ENCODE measurements at regions not wholly inside any gene's neighbourhood (a gene's known extent, or its start where the extent isn't known, plus 50 kb on each side); places are given as distances from the start of the nearest gene placed in this dataset.

DNA sequence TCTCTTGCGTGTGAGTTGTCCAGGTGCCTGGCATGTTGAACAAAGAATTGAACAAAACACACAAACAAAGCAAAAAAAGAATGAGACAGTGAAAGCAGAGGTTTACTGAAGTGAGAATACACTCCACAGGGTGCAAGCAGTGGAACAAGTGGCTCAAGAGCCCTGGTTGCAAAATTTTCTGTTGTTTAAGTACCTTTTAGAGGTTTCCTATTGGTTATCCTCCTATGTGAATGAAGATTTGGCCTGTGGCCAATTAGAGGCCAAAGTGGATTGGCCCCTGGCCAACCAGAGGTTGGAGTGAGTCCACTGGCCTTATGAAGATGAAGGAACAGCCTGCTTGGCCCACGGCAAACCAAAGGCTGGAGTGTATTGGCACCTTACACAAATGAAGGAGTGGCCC is 1188.5 kb upstream of the NRXN1 start (continued):
- TF ChIP-seq, protein P1, sequence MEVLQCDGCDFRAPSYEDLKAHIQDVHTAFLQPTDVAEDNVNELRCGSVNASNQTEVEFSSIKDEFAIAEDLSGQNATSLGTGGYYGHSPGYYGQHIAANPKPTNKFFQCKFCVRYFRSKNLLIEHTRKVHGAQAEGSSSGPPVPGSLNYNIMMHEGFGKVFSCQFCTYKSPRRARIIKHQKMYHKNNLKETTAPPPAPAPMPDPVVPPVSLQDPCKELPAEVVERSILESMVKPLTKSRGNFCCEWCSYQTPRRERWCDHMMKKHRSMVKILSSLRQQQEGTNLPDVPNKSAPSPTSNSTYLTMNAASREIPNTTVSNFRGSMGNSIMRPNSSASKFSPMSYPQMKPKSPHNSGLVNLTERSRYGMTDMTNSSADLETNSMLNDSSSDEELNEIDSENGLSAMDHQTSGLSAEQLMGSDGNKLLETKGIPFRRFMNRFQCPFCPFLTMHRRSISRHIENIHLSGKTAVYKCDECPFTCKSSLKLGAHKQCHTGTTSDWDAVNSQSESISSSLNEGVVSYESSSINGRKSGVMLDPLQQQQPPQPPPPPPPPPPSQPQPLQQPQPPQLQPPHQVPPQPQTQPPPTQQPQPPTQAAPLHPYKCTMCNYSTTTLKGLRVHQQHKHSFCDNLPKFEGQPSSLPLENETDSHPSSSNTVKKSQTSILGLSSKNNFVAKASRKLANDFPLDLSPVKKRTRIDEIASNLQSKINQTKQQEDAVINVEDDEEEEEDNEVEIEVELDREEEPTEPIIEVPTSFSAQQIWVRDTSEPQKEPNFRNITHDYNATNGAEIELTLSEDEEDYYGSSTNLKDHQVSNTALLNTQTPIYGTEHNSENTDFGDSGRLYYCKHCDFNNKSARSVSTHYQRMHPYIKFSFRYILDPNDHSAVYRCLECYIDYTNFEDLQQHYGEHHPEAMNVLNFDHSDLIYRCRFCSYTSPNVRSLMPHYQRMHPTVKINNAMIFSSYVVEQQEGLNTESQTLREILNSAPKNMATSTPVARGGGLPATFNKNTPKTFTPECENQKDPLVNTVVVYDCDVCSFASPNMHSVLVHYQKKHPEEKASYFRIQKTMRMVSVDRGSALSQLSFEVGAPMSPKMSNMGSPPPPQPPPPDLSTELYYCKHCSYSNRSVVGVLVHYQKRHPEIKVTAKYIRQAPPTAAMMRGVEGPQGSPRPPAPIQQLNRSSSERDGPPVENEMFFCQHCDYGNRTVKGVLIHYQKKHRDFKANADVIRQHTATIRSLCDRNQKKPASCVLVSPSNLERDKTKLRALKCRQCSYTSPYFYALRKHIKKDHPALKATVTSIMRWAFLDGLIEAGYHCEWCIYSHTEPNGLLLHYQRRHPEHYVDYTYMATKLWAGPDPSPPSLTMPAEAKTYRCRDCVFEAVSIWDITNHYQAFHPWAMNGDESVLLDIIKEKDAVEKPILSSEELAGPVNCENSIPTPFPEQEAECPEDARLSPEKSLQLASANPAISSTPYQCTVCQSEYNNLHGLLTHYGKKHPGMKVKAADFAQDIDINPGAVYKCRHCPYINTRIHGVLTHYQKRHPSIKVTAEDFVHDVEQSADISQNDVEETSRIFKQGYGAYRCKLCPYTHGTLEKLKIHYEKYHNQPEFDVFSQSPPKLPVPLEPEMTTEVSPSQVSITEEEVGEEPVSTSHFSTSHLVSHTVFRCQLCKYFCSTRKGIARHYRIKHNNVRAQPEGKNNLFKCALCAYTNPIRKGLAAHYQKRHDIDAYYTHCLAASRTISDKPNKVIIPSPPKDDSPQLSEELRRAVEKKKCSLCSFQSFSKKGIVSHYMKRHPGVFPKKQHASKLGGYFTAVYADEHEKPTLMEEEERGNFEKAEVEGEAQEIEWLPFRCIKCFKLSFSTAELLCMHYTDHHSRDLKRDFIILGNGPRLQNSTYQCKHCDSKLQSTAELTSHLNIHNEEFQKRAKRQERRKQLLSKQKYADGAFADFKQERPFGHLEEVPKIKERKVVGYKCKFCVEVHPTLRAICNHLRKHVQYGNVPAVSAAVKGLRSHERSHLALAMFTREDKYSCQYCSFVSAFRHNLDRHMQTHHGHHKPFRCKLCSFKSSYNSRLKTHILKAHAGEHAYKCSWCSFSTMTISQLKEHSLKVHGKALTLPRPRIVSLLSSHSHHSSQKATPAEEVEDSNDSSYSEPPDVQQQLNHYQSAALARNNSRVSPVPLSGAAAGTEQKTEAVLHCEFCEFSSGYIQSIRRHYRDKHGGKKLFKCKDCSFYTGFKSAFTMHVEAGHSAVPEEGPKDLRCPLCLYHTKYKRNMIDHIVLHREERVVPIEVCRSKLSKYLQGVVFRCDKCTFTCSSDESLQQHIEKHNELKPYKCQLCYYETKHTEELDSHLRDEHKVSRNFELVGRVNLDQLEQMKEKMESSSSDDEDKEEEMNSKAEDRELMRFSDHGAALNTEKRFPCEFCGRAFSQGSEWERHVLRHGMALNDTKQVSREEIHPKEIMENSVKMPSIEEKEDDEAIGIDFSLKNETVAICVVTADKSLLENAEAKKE (CRISPR knock-in tag; IDR thresholded peaks at IDR 0.05): no peak
- TF ChIP-seq STAT1 (IDR thresholded peaks at IDR 0.05; ENCODE audit: unreplicated experiment) (no peak), ZNF331 (CRISPR knock-in tag; IDR thresholded peaks at IDR 0.05; ENCODE audit: low read depth) (no peak), ZNF114 (CRISPR knock-in tag; IDR thresholded peaks at IDR 0.05) (no peak), EZH2phosphoT487 (IDR thresholded peaks at IDR 0.05; ENCODE audit: unreplicated experiment) (no peak), NANOG (IDR thresholded peaks at IDR 0.05; ENCODE audit: borderline replicate concordance) (no peak), JUNB (IDR thresholded peaks at IDR 0.05; ENCODE audit: unreplicated experiment) (no peak)
- TF ChIP-seq, protein P2, sequence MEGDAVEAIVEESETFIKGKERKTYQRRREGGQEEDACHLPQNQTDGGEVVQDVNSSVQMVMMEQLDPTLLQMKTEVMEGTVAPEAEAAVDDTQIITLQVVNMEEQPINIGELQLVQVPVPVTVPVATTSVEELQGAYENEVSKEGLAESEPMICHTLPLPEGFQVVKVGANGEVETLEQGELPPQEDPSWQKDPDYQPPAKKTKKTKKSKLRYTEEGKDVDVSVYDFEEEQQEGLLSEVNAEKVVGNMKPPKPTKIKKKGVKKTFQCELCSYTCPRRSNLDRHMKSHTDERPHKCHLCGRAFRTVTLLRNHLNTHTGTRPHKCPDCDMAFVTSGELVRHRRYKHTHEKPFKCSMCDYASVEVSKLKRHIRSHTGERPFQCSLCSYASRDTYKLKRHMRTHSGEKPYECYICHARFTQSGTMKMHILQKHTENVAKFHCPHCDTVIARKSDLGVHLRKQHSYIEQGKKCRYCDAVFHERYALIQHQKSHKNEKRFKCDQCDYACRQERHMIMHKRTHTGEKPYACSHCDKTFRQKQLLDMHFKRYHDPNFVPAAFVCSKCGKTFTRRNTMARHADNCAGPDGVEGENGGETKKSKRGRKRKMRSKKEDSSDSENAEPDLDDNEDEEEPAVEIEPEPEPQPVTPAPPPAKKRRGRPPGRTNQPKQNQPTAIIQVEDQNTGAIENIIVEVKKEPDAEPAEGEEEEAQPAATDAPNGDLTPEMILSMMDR (conservative IDR thresholded peaks at IDR 0.05; ENCODE audit: low read depth in 2 of 2): no peak
- TF ChIP-seq, protein P3, sequence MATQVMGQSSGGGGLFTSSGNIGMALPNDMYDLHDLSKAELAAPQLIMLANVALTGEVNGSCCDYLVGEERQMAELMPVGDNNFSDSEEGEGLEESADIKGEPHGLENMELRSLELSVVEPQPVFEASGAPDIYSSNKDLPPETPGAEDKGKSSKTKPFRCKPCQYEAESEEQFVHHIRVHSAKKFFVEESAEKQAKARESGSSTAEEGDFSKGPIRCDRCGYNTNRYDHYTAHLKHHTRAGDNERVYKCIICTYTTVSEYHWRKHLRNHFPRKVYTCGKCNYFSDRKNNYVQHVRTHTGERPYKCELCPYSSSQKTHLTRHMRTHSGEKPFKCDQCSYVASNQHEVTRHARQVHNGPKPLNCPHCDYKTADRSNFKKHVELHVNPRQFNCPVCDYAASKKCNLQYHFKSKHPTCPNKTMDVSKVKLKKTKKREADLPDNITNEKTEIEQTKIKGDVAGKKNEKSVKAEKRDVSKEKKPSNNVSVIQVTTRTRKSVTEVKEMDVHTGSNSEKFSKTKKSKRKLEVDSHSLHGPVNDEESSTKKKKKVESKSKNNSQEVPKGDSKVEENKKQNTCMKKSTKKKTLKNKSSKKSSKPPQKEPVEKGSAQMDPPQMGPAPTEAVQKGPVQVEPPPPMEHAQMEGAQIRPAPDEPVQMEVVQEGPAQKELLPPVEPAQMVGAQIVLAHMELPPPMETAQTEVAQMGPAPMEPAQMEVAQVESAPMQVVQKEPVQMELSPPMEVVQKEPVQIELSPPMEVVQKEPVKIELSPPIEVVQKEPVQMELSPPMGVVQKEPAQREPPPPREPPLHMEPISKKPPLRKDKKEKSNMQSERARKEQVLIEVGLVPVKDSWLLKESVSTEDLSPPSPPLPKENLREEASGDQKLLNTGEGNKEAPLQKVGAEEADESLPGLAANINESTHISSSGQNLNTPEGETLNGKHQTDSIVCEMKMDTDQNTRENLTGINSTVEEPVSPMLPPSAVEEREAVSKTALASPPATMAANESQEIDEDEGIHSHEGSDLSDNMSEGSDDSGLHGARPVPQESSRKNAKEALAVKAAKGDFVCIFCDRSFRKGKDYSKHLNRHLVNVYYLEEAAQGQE (IDR thresholded peaks at IDR 0.05; ENCODE audit: unreplicated experiment): no peak

Data from GM23338 (cell line).